ENCODE measurements at regions not wholly inside any gene's neighbourhood (a gene's known extent, or its start where the extent isn't known, plus 50 kb on each side); places are given as distances from the start of the nearest gene placed in this dataset.

DNA sequence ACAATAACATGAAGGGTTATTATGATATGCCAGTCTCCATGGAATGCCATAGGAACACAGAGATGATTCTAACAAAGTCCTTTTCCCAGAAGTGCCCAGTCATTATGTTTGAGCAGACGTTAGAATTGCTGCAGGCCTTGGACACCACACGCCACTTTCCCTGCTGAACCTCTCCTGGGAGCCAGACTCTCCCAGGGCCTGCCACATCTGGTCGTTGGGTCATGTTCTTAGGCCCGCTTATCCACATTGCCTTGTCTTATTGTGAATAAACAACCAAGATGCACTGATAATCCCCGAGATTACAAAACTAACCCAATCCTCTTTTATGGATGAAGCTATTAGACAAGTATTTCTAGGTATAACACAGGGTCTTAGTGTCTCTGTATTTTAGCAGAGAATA, 276.5 kb upstream of the CITED2 start:
- in situ Hi-C loops (cut with HindIII; ENCODE audit: low sequenced_read_pairs) = no loop called here

GRCh38 chr6:139649732-139650131, 275.3 kb upstream of the CITED2 start:
- in situ Hi-C loops (cut with HindIII; ENCODE audit: low sequenced_read_pairs) = no loop called here

DNA sequence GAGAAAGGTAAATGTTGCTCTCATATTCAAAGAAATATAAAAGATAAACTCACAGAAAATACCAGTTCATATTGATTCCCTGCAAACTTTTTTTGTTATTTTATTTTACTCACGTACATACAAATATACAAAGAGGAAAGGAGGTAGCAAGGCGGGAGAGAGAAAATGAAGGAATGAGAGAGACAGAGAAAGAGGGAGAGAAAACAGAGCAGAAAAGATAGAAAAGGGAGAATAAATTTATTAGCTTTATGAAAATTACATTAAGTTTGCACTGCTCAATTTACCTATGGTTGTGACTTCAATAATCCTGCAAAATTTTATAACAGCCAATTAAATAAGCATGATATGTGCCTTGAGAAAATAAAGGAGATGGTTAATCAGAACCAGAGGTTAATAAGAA, 274.7 kb upstream of the CITED2 start:
- in situ Hi-C loops (cut with HindIII; ENCODE audit: low sequenced_read_pairs) = no loop called here

GRCh38 chr6:139648430-139649000, 274.1 kb upstream of the CITED2 start:
- in situ Hi-C loops (cut with HindIII; ENCODE audit: low sequenced_read_pairs) = no loop called here

GRCh38 chr6:139647841-139648240, 273.4 kb upstream of the CITED2 start:
- in situ Hi-C loops (cut with HindIII; ENCODE audit: low sequenced_read_pairs) = no loop called here

- in situ Hi-C loops (cut with HindIII; ENCODE audit: low sequenced_read_pairs) = no loop called here
Observed at GRCh38 chr6:139647016-139647415, 272.6 kb upstream of the CITED2 start.

GRCh38 chr6:139644821-139645220, 270.4 kb upstream of the CITED2 start:
- in situ Hi-C loops (cut with HindIII; ENCODE audit: low sequenced_read_pairs) = no loop called here

DNA sequence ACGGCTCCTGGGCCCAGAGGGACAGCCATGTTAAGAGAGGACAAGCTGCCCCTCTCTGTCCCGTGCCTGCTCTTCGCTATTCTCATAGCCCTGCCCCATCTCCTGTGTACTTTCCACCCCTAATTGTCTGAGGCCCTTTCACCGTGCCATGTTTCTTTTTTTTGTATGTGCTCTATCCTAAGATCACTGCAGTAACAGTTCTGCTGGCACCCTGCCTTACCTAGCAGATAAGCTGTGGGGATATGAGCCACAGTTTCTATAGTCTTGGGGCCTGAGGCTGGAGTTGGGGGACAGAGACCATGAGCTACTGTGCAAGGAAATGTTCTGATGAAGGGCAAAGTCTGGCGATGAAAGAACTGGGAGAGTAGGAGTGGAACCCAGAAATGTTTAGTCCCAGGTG, 269.5 kb upstream of the CITED2 start:
- in situ Hi-C loops (cut with HindIII; ENCODE audit: low sequenced_read_pairs) = no loop called here

GRCh38 chr6:139642346-139642745, 267.9 kb upstream of the CITED2 start:
- in situ Hi-C loops (cut with HindIII; ENCODE audit: low sequenced_read_pairs) = no loop called here

DNA sequence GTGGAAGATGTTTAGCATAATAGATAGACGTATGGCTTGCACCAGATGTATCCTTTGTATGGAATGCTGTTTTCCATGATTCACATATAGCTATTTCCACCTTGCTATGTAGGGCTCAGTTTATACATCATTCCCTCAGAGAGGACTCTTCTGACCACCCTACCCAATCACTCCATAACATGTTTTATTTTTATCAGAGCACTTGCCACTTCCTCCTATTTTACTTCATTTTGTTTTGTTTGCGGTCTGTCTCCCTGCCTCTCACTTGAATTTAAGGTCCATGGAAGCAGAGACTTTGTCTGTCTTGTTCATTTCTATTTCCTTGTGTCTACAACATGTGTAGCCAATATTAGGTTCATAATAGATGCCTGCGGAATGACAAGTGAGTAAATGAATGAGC, 266.9 kb upstream of the CITED2 start:
- in situ Hi-C loops (cut with HindIII; ENCODE audit: low sequenced_read_pairs) = no loop called here

DNA sequence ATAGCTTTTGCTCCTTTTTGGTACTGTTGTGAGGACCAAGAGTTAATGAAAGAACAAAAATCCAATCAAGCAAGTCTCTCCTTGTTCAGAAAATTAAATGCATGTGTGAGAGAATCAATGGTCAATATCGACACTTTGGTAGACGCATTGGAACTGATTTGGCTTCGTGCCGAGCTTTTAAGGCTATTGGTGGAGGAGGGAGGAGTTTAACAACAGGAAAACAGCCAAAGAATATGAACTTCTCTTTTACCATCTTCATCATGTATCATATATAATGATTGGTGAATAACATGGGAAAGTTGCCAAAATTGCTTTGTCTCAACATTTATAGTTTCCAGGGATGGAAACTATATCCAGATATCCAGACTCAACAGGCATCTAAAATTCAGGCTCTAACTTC, 266.5 kb upstream of the CITED2 start:
- in situ Hi-C loops (cut with HindIII; ENCODE audit: low sequenced_read_pairs) = no loop called here

GRCh38 chr6:139640448-139640847, 266.0 kb upstream of the CITED2 start:
- in situ Hi-C loops (cut with HindIII; ENCODE audit: low sequenced_read_pairs) = no loop called here

DNA sequence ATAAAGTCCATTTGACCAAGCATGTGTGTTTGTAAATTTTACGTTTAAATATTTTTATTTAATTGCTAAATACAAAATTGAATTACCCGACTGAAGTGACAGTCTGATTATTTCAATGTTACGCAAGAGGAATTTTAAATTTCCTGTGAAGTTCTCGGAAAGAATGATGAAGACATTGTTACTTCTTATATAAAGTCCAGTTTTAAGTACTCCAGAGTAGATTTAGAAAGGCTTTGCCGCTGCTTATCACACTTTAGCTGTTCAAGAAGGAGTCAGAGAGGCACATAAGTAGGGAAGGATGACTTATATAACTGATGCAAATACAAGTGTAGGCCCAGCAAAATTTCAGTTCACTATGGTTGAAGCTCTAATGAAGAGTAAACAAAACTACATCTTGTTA, 265.1 kb upstream of the CITED2 start:
- in situ Hi-C loops (cut with HindIII; ENCODE audit: low sequenced_read_pairs) = no loop called here

DNA sequence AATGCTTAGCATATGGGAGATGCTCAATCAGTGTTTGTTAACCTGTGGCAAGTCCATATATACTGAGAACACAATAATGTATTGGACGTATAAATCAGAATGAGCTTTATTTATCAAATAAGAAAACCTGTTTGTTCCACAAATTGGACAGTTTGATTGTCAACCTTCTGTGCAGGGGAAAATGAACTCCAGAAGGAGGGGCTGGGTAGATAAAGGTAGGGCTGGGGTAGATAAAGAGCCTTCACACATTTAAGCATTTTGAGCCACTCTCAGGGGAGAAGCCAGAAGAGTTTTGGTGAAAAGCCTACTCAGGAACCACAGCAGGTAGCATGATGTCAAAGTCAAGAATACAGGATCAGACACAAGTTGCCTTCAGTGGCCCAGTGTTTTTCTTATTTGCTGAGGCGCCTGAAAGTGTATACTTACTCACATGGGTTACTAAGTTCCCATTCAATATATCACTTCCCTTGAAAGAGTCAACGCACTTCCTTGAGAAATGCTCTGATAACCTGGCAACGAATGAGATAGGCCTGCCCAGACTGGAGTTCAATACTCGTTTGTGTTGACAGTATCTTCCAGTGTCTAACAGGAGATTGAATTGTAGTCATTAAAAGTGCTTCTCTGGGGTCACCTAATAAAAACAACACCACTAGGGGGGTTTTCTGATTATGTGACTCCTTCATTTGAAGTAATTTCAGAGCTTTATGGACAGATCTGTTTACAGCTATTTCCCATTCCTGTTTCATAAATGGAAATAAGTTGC, 263.9 kb upstream of the CITED2 start:
- in situ Hi-C loops (cut with HindIII; ENCODE audit: low sequenced_read_pairs) = no loop called here

DNA sequence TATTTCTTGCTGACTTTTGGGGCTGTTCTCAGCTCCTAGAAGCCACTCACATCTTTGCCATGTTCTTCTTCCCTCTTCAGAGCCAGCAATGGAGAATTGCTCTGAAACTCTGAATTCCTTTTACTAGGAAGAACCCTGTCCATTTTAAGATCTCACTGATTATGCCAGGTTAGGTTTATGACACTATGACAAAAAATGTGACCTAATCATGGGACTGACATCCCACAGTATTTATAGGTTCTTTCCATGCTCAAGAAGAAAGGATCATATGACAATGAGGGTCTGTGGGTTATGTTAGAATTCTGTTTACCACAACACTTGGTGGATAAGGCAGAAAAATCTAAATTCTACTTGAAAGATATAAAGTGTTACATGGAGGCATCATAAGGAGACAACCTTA, 263.3 kb upstream of the CITED2 start:
- in situ Hi-C loops (cut with HindIII; ENCODE audit: low sequenced_read_pairs) = no loop called here

GRCh38 chr6:139636391-139636790, 261.9 kb upstream of the CITED2 start:
- in situ Hi-C loops (cut with HindIII; ENCODE audit: low sequenced_read_pairs) = no loop called here

DNA sequence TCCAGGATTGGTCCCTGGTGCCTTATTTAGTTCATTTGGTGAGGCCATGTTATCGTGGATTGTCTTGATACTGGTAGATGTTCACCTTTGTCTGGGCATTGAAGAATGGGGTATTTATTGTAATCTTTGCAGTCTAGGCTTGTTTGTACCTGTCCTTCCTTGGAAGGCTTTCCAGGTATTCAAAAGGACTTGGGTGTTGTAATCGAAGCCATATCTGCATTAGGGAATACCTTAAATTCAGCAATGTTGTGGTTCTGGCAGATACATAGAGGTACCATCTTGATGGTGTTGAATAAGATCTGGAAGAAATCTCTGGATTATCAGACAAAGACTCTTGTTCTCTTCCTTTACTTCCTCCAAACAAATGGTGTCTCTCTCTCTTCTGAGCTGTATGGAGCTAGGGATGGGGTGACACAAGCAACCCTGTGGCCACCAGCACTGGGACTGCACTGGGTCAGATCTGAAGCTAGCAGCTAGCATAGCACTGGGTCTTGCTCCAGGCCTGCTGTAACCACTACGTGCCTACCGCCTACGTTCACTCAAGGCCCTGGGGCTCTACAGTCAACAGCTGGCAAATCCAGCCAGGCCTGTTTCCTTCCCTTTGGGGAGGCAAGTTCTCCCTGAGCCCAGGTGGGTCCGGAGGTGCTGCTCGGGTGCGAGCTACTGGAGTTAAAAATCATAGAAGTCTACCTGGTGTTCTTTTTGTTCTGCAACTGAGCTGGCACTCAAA, 261.1 kb upstream of the CITED2 start:
- in situ Hi-C loops (cut with HindIII; ENCODE audit: low sequenced_read_pairs) = no loop called here

DNA sequence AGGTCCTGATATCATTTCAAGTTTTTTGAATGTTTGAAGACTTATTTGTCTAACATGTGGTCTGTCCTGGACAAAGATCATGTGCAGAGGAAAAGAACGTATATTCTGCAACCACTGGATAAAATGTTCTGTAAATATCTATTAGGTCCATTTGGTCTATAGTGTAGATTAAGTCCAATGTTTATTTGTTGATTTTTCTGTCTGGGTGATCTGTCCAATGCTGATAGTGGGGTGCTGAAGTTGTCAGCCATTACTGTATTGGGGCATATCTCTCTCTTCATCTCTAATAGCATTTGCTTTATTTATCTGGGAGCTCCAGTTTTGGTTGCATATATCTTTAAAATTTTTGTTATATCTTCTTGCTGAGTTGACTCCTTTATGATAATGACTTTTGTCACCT, 258.4 kb upstream of the CITED2 start:
- in situ Hi-C loops (cut with HindIII; ENCODE audit: low sequenced_read_pairs) = no loop called here

GRCh38 chr6:139628270-139628669, 253.8 kb upstream of the CITED2 start:
- in situ Hi-C loops (cut with HindIII; ENCODE audit: low sequenced_read_pairs) = no loop called here

DNA sequence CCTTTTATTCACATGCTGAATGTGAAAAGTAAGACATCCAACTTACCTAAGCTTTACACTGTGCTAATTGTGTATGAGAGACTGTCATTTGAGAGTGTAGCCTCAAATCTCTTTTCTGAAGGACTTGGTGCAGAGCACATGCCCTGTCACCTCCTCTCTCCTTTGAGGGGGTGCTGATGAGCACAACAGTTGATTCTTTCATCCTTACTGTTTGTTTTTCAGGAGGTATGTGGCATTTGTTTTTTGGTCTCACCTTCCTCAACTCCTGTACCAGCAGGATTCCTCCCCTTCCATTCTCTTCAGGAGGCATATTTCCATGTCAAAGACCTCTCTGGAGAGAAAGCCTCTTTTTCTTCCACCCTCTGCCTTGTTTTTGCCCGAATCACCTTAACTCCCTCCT, 252.6 kb upstream of the CITED2 start:
- in situ Hi-C loops (cut with HindIII; ENCODE audit: low sequenced_read_pairs) = no loop called here

DNA sequence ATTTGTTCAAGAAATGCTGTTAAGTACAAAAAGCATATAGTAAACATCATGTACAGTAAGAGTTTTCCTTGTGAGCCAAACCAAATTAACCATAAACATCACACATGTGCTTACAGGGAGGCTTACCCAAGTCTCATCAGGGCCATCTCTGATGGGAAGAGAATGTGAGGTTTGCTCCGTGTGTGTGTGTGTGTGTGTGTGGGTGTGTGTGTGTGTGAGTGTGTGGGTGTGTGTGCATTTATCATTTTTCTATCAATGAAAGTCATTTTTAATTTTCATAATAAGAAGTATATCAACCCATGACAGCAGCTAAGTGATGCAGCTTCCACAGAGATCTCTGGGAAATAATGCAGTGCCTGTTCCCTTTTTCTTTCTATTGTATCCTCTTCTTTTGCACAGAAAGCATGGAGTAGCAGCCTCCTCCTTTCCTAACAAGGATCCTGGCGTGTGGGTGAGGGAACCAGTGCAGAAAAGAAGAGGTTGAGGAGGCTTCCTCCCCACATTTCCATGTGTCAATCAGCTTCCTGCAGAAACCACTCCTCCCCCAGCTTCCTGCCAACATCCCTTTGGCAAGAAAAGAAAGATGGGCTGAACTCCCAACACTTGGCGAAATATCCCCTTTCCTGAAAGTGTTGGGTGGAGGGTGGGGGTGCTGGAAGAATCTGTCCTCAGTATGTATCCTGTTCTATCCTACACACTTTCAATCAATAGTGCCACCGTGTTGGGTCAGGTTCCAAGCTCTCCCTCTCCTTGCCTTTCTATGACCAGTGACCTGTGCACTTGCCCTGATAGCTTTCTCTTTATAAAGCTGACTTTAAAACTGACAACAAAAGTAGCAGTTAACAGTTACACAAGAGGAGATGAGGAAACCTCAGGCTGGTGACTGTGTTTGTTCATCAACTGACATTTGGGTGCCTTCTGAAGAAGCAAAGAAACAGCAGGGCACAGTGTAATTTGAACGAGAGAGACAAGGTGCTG, 251.8 kb upstream of the CITED2 start:
- in situ Hi-C loops (cut with HindIII; ENCODE audit: low sequenced_read_pairs) = no loop called here

Measured in DLD1 (cell line).